B cell (primary cell): ENCODE measurements at regions not wholly inside any gene's neighbourhood (a gene's known extent, or its start where the extent isn't known, plus 50 kb on each side); places are given as distances from the start of the nearest gene placed in this dataset.

Source experiments
- ATAC-seq: fragments of 200-7000 bp; cut with Tn5 transposase; one replicate; pipeline ENCODE4 v1.10.0; 2021; ENCODE audit warnings: low read depth, mild to moderate bottlenecking, moderate number of reproducible peaks, moderate library complexity
- CTCF ChIA-PET: fragments of 350-600 bp; sonication (Branson Sonifier 250); formaldehyde crosslinking; loops from one replicate; lab custom pipeline; 2021; ENCODE audit warnings: antibody characterized with exemption, inconsistent platforms; lab: Charles Lee
- POLR2A ChIA-PET: fragments of 350-600 bp; sonication (Branson Sonifier 250); formaldehyde crosslinking; loops from one replicate; lab custom pipeline; 2021; ENCODE audit warnings: antibody characterized with exemption; lab: Charles Lee
- DNase-seq: peaks from one replicate; pipeline ENCODE4 v3.0.0; 2013
- H2AFZ ChIP-seq: 2 replicates; pipeline ENCODE4 v1.6.1; 2012; ENCODE audit warnings: mild to moderate bottlenecking, low read depth, low read length; ENCODE audit not compliant: insufficient read depth, poor library complexity, severe bottlenecking
- H3K27ac ChIP-seq, 2 donors: 1 replicate in 1 of 2; 2 replicates in 1 of 2; pipeline ENCODE4 v1.5.1; 2012 to 2013; ENCODE audit warnings: low read length in 2 of 2, mild to moderate bottlenecking in 2 of 2, moderate library complexity in 1 of 2
- H3K27me3 ChIP-seq, 4 experiments: fragments of 200-600 bp in 1 of 4; sonication (generic) in 1 of 4; replicated peaks in 1 of 4; 1 replicate in 2 of 4; 2 replicates in 2 of 4; pipeline versions ENCODE4 v1.6.1 to v1.7.0; 2013 to 2016; ENCODE audit warnings: low read length in 3 of 4, mild to moderate bottlenecking in 2 of 4, mixed read lengths in 1 of 4, moderate library complexity in 1 of 4; ENCODE audit not compliant: insufficient read depth in 4 of 4, control insufficient read depth in 3 of 4; ENCODE audit errors: control extremely low read depth in 1 of 4
- H3K36me3 ChIP-seq, 2 experiments: replicated peaks in 1 of 2; 1 replicate in 1 of 2; 2 replicates in 1 of 2; pipeline versions ENCODE4 v1.6.1 to v1.7.1; 2013; ENCODE audit warnings: low read length in 1 of 2; ENCODE audit not compliant: insufficient read depth in 2 of 2, control insufficient read depth in 1 of 2; ENCODE audit errors: control extremely low read depth in 1 of 2, extremely low read depth in 1 of 2
- H3K4me1 ChIP-seq, 2 donors: fragments of 200-600 bp in 1 of 2; sonication (generic) in 1 of 2; 1 replicate in 1 of 2; 2 replicates in 1 of 2; pipeline versions ENCODE4 v1.5.1 to v1.6.1; 2013 to 2017; ENCODE audit warnings: low read length in 2 of 2; ENCODE audit not compliant: control insufficient read depth in 2 of 2, insufficient read depth in 2 of 2
- H3K4me2 ChIP-seq: replicated peaks from 2 replicates; pipeline ENCODE3; 2012; ENCODE audit warnings: mild to moderate bottlenecking, low read depth, low read length; ENCODE audit not compliant: poor library complexity, severe bottlenecking
- H3K4me3 ChIP-seq, 5 experiments: fragments of 200-600 bp in 1 of 5; sonication (generic) in 1 of 5; 1 replicate in 3 of 5; 2 replicates in 2 of 5; pipeline versions ENCODE4 v1.5.1 to v1.7.0; 2011 to 2016; ENCODE audit warnings: low read length in 4 of 5, mild to moderate bottlenecking in 4 of 5, low read depth in 2 of 5, control low read depth in 1 of 5, moderate library complexity in 1 of 5; ENCODE audit not compliant: insufficient read depth in 1 of 5; ENCODE audit errors: control extremely low read depth in 1 of 5, extremely low read depth in 1 of 5
- H3K79me2 ChIP-seq: fragments of 200-600 bp; sonication (generic); one replicate; pipeline ENCODE4 v1.6.0; 2016; ENCODE audit warnings: low read length; ENCODE audit not compliant: control insufficient read depth, insufficient read depth
- H3K9ac ChIP-seq: fragments of 200-600 bp; sonication (generic); 2 replicates; pipeline ENCODE4 v1.6.1; 2017; ENCODE audit warnings: mild to moderate bottlenecking, low read length, moderate library complexity
- H3K9me3 ChIP-seq, 3 donors: one replicate each; pipeline versions ENCODE4 v1.6.1 to v1.7.1; 2013; ENCODE audit warnings: low read length in 2 of 3; ENCODE audit not compliant: control insufficient read depth in 2 of 3, insufficient read depth in 1 of 3; ENCODE audit errors: control extremely low read depth in 1 of 3
- H4K20me1 ChIP-seq: 2 replicates; pipeline ENCODE4 v1.6.0; 2012; ENCODE audit warnings: mild to moderate bottlenecking, low read length; ENCODE audit not compliant: insufficient read depth, control insufficient read depth, poor library complexity, severe bottlenecking
- H3K27ac Mint-ChIP-seq: one replicate; pipeline ENCODE4 v1.8.0; 2021; ENCODE audit warnings: mixed read lengths
- H3K27me3 Mint-ChIP-seq: one replicate; pipeline ENCODE4 v1.8.0; 2021; ENCODE audit warnings: mixed read lengths
- H3K4me1 Mint-ChIP-seq: one replicate; pipeline ENCODE4 v1.8.0; 2021; ENCODE audit warnings: mixed read lengths
- H3K4me3 Mint-ChIP-seq: one replicate; pipeline ENCODE4 v1.8.0; 2021; ENCODE audit warnings: mixed read lengths
- H3K9me3 Mint-ChIP-seq: one replicate; pipeline ENCODE4 v1.8.0; 2022; ENCODE audit warnings: mixed read lengths; ENCODE audit not compliant: insufficient read depth
- CTCF ChIP-seq: fragments of 200-600 bp; IDR thresholded peaks from one replicate; pipeline ENCODE4 v1.8.0; 2022; ENCODE audit warnings: antibody characterized with exemption, mild to moderate bottlenecking
- EZH2 ChIP-seq: IDR thresholded peaks from 2 replicates; pipeline ENCODE4 v1.6.1; 2012; ENCODE audit warnings: borderline replicate concordance, low read depth, mild to moderate bottlenecking, moderate library complexity, low read length; ENCODE audit not compliant: insufficient read depth, poor library complexity, severe bottlenecking
- WGBS: methylation state at CpG from one replicate; pipeline ENCODE4 v1.1.5; 2013; ENCODE audit warnings: missing lambda C conversion rate; ENCODE audit not compliant: insufficient coverage; 5-methylcytosine and 5-hydroxymethylcytosine counted together
- intact Hi-C: fragments of 100-400 bp; cut with micrococcal nuclease; formaldehyde crosslinking; loops from one replicate; pipeline ENCODE4 v1.10.0; 2022

GRCh38 chr18:73043211-73043610 lies 175.4 kb upstream of the NETO1 start:
- ChIA-PET POLR2A (no interaction called here), CTCF (no interaction called here)
- 61% methylated on average over 4 of the region's 4 CpGs for WGBS
- H3K9me3 Mint-ChIP-seq = peaks cover 4% of the 10 kb centered on the region
- Histone ChIP-seq H2AFZ (no peak overlapping the region), H3K79me2 (no peaks in the 10 kb centered on the region), H3K27me3 (no peaks in the 10 kb centered on the region), H3K4me2 (no peak overlapping the region), H3K4me1 (peaks cover 7 to 20% of the 10 kb centered on the region in 2 donors), H3K36me3 (no peaks in the 10 kb centered on the region), H3K9me3 (peaks cover 0 to 8% (median 0%) of the 10 kb centered on the region in 3 donors), H3K9ac (no peak overlapping the region), H3K27ac (no peak overlapping the region), H4K20me1 (no peaks in the 10 kb centered on the region), H3K4me3 (no peak overlapping the region)
- TF ChIP-seq EZH2 = no peak
- TF ChIP-seq CTCF = no peak
- H3K27ac Mint-ChIP-seq = no peak overlapping the region
- no peak for ATAC-seq
- no peaks in the 10 kb centered on the region for H3K27me3 Mint-ChIP-seq
- no peak overlapping the region for H3K4me3 Mint-ChIP-seq
- no peak for DNase-seq
- H3K4me1 Mint-ChIP-seq = peaks cover 28% of the 10 kb centered on the region
- intact Hi-C loops = no loop called here

DNA sequence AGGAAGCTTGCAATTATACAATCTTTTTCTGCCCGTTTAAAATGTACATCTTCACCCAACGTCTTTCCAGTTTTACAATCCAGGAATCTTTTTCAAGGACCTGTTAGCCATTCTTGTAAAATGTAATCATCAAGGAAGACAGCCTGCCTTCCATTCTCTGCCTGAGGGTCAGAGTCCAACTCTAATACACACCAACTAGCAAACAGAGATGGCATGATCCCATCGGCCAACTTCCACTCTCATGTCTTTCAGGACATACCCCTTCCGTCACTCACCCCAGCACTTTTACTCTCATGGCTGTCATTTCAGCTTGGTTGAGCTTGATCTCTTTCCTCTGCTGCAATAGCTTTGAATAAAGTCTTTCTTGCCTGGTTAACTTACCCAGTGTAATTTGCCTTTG lies 172.5 kb upstream of the NETO1 start:
- peaks cover 10 to 21% of the 10 kb centered on the region in 2 donors for H3K4me1 ChIP-seq
- H2AFZ ChIP-seq = peak overlapping the region; percentile 29
- Mint-ChIP-seq H3K27ac (peak overlapping the region; percentile 29), H3K27me3 (no peaks in the 10 kb centered on the region), H3K4me1 (peaks cover 33% of the 10 kb centered on the region), H3K4me3 (no peak overlapping the region), H3K9me3 (peaks cover 5% of the 10 kb centered on the region)
- ChIA-PET CTCF (no interaction called here), POLR2A (no interaction called here)
- no peak overlapping the region for H3K27ac ChIP-seq
- peaks cover 0 to 8% (median 0%) of the 10 kb centered on the region in 3 donors for H3K9me3 ChIP-seq
- no peaks in the 10 kb centered on the region for H3K36me3 ChIP-seq
- no peaks in the 10 kb centered on the region for H4K20me1 ChIP-seq
- no peak overlapping the region for H3K9ac ChIP-seq
- DNase-seq = no peak
- TF ChIP-seq EZH2 = no peak
- no peak for TF ChIP-seq CTCF
- no peak for ATAC-seq
- intact Hi-C loops = no loop called here
- 90% methylated on average over 4 of the region's 4 CpGs for WGBS
- no peaks in the 10 kb centered on the region for H3K27me3 ChIP-seq
- no peak overlapping the region for H3K4me3 ChIP-seq
- no peaks in the 10 kb centered on the region for H3K79me2 ChIP-seq
- no peak overlapping the region for H3K4me2 ChIP-seq
